D721Med (cell line): ENCODE measurements at regions not wholly inside any gene's neighbourhood (a gene's known extent, or its start where the extent isn't known, plus 50 kb on each side); places are given as distances from the start of the nearest gene placed in this dataset.

ENCODE experiments used
- DNase-seq: peaks from one replicate; pipeline ENCODE4 v3.0.0; 2011; ENCODE audit warnings: low spot score; ENCODE audit not compliant: insufficient read length
- FAIRE-seq: peaks from 2 replicates; lab custom pipeline; 2011; peaks lifted over from hg19 to GRCh38; lab: Jason Lieb, UNC
- TF ChIP-seq, protein P1 (sequence below): IDR thresholded peaks from 2 replicates; pipeline ENCODE4 v1.5.1; 2012; ENCODE audit warnings: mild to moderate bottlenecking, control low read depth; ENCODE audit not compliant: insufficient read depth; ENCODE audit errors: missing control alignments

DNA sequence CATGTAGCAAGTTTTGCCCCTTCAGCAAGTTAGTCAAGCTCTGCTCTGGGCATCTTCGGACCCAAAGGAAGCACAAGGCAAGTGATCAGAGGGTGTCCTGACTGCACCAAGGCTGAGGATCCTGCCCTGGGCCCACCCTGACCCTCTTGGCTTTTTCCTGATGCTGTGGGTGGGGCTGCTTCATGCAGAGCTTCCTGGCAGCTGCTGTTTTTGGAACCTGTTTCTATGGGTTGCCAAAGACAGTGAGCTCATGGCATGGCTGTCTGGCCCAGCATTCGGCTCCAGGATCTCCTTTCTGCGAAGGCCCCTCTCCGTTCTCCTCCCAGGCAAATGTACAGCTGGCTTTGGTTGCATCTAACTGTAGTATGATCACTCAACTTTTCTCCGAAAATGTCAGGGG, 497.9 kb downstream of the ARHGEF28 start:
- DNase-seq (no peak), FAIRE-seq (no peak)
- TF ChIP-seq, protein P1, sequence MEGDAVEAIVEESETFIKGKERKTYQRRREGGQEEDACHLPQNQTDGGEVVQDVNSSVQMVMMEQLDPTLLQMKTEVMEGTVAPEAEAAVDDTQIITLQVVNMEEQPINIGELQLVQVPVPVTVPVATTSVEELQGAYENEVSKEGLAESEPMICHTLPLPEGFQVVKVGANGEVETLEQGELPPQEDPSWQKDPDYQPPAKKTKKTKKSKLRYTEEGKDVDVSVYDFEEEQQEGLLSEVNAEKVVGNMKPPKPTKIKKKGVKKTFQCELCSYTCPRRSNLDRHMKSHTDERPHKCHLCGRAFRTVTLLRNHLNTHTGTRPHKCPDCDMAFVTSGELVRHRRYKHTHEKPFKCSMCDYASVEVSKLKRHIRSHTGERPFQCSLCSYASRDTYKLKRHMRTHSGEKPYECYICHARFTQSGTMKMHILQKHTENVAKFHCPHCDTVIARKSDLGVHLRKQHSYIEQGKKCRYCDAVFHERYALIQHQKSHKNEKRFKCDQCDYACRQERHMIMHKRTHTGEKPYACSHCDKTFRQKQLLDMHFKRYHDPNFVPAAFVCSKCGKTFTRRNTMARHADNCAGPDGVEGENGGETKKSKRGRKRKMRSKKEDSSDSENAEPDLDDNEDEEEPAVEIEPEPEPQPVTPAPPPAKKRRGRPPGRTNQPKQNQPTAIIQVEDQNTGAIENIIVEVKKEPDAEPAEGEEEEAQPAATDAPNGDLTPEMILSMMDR: no peak

DNA sequence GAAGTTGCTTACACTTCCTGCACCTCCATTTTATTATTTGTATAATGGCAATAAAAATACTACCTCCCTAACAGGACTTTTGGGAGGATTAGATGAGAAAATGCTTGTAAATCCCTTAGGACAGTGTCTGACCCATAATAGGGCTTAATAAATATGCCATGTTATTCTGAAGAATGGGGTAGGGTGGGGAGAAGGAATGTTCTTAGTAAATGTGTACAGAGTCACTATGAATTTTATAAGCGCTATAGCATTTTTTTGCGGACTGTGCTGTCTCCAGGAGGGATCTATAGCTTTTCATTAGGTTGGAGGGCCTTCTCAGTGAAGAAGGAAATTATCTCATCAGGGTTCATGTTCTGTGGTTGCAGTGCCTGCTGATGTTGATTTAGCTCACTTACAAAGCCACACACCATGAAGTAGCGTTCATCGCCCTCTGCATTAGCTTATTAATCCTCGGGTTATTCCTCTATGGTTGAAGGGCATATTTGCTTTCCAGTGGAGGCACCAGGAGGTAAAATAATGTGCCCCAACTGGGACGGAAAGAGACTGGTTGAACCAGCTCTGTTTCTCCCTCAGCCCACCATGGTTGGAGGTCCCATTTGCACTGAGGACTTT, 497.1 kb downstream of the ARHGEF28 start:
- FAIRE-seq (no peak), DNase-seq (no peak)
- TF ChIP-seq, protein P1: no peak

DNA sequence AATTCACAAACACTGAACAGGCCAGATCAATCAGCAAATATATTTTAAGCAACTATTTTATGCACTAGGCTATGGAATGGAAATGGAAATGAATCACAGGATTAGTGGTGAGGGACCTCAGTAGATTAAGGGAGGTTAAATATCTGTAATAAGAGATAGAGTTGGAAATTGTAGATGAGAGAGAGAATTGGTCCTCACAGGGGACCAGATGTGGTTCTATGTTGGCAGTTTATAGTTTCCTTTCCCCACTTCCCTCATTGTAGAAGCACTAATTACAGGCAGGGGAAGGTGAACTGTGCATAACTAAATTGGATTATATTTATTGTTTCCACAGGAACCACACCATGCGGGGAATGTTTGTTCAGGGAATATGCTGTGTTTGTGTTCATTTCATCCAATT, 496.2 kb downstream of the ARHGEF28 start:
- TF ChIP-seq, protein P1: no peak
- FAIRE-seq (no peak), DNase-seq (no peak)

DNA sequence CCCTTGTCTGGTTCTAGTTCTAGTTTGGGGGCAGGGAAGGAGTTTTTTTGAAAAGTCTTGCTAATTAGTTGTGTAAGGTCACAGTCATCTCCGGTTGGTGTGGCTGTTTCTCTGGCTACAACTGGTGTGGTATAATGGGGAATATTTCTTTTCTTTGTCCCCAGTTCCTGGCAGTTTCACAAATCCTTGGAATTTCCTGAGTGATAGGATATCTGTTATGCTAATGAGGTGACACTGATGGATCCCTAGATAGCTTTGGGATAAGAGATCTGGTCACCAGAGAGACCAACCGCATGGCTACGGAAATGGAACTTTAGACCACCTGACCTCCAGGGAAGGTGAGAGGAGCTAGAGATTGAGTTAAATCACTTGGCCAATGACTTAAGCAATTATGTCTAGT, 494.6 kb downstream of the ARHGEF28 start:
- FAIRE-seq (no peak), DNase-seq (no peak)
- TF ChIP-seq, protein P1: no peak

DNA sequence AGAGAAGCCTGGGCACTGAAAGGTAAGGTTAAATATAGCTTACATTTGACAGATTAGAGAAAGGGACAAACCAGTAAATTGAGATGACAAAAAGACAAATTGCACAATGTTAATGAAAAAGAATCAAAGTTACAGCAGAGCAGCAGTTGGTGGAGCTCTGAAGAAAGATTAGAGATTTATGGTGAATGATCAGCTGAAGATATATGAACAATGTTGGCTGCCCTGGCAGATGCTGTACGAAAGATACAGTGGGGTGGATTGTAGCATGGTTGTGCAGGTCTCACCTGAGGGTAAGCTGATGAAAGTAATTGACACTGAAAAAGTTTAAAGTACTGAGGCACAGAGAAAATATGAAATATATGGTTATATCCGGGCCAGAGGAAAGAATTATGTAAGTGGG, 492.1 kb downstream of the ARHGEF28 start:
- FAIRE-seq: no peak
- TF ChIP-seq, protein P1: no peak
- no peak for DNase-seq

DNA sequence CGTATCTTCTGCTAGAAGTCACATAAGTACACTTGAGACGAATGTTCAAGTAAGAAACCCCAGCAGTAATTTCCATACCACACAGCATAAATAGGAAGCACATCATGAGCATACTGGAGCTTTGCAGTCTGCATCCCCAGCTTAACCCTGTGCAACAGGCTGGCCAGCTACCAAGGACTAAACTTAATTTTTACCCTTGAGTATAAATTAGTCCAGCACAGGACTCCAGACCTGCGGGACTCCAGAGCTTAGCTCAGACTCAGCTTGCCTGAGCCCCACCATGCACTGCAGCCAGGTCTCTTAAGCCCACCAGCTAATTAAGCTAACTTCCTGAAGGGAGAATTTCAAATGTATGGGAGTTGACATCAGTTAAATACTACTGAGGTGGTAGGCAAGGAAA, 491.0 kb downstream of the ARHGEF28 start:
- FAIRE-seq (no peak), DNase-seq (no peak)
- TF ChIP-seq, protein P1: no peak

DNA sequence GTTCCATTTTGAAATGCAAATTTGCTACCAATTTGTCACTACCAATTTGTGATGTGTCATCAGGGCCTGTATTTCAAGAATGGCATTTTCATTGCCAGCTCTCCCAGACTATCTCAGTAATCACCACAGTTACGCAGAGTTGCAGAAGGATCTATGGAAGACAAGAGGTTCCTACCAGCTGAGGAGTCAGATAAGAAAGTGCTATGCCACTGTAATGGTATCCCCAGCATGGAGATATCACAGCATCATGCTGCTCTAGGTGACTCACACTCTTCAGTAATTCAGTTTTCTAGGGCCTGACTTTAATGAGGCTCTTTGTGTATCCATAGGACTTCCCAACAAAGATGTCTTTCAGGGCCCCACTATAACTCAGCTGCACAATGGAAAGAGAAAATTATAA, 490.3 kb downstream of the ARHGEF28 start:
- no peak for FAIRE-seq
- DNase-seq: no peak
- TF ChIP-seq, protein P1: no peak
